ENCODE measurements at regions not wholly inside any gene's neighbourhood (a gene's known extent, or its start where the extent isn't known, plus 50 kb on each side); places are given as distances from the start of the nearest gene placed in this dataset.

- TF ChIP-seq SMAD3 (CRISPR knock-in tag; IDR thresholded peaks at IDR 0.05; ENCODE audit: borderline replicate concordance), result no peak
- no peak for TF ChIP-seq FOXP4 (CRISPR knock-in tag; IDR thresholded peaks at IDR 0.05)
- no peak for TF ChIP-seq EMX1 (CRISPR knock-in tag; IDR thresholded peaks at IDR 0.05)
- no peak for TF ChIP-seq CREB1 (CRISPR knock-in tag; IDR thresholded peaks at IDR 0.05)
- no peak for TF ChIP-seq MYBL2 (CRISPR knock-in tag; IDR thresholded peaks at IDR 0.05)
Observed at GRCh38 chr14:84203896-84204295, 1326.0 kb upstream of the FLRT2 start (continued).

GRCh38 chr14:84208451-84208850, 1321.5 kb upstream of the FLRT2 start:
- no peak overlapping the region for H3K4me3 Mint-ChIP-seq
- no peak for TF ChIP-seq ETV6 (CRISPR knock-in tag; IDR thresholded peaks at IDR 0.05)
- TF ChIP-seq ZNF263 (CRISPR knock-in tag; IDR thresholded peaks at IDR 0.05; ENCODE audit: low read depth), result no peak
- TF ChIP-seq NFE2L1 (CRISPR knock-in tag; IDR thresholded peaks at IDR 0.05), result no peak
- TF ChIP-seq JUN (CRISPR knock-in tag; IDR thresholded peaks at IDR 0.05), result no peak
- TF ChIP-seq E2F1 (CRISPR knock-in tag; IDR thresholded peaks at IDR 0.05), result no peak
- TF ChIP-seq CDX4 (CRISPR knock-in tag; IDR thresholded peaks at IDR 0.05; ENCODE audit: borderline replicate concordance), result no peak
- no peak for TF ChIP-seq SP1 (CRISPR knock-in tag; conservative IDR thresholded peaks at IDR 0.05)
- TF ChIP-seq ZMAT4 (CRISPR knock-in tag; IDR thresholded peaks at IDR 0.05), result no peak
- TF ChIP-seq RORB (CRISPR knock-in tag; IDR thresholded peaks at IDR 0.05), result no peak
- TF ChIP-seq IRF1 (CRISPR knock-in tag; IDR thresholded peaks at IDR 0.05), result no peak
- no peak for TF ChIP-seq TEAD1 (CRISPR knock-in tag; IDR thresholded peaks at IDR 0.05)
- TF ChIP-seq PRRX2 (CRISPR knock-in tag; IDR thresholded peaks at IDR 0.05), result no peak
- TF ChIP-seq NR1H2 (CRISPR knock-in tag; IDR thresholded peaks at IDR 0.05), result no peak
- TF ChIP-seq GABPB1 (CRISPR knock-in tag; IDR thresholded peaks at IDR 0.05), result no peak
- TF ChIP-seq CREM (CRISPR knock-in tag; IDR thresholded peaks at IDR 0.05), result no peak
- TF ChIP-seq FOXK1 (CRISPR knock-in tag; IDR thresholded peaks at IDR 0.05), result no peak
- TF ChIP-seq ZNF416 (CRISPR knock-in tag; IDR thresholded peaks at IDR 0.05), result no peak
- TF ChIP-seq ZNF232 (CRISPR knock-in tag; IDR thresholded peaks at IDR 0.05), result no peak
- TF ChIP-seq USF1 (CRISPR knock-in tag; IDR thresholded peaks at IDR 0.05), result no peak
- H3K27me3 Mint-ChIP-seq (ENCODE audit: low read depth), result no peaks in the 10 kb centered on the region
- POLR2A ChIA-PET, result no interaction called here
- H3K9me3 Mint-ChIP-seq, result no peaks in the 10 kb centered on the region; the same call in 1 of the 2 replicates
- no peak overlapping the region for H3K27ac Mint-ChIP-seq
- H3K4me1 Mint-ChIP-seq, result no peaks in the 10 kb centered on the region
- CTCF ChIA-PET, result no interaction called here
- H3K36me3 Mint-ChIP-seq, result no peaks in the 10 kb centered on the region
- ATAC-seq (no peak), DNase-seq (ENCODE audit: low spot score) (no peak)

Data from WTC11 (cell line).